Ishikawa (cell line): ENCODE measurements at regions not wholly inside any gene's neighbourhood (a gene's known extent, or its start where the extent isn't known, plus 50 kb on each side); places are given as distances from the start of the nearest gene placed in this dataset.

Experiments
- CEBPB ChIP-seq: IDR thresholded peaks from 2 replicates; pipeline ENCODE4 v1.6.1; 2012
- EP300 ChIP-seq: IDR thresholded peaks from 2 replicates; pipeline ENCODE4 v1.6.1; 2012; ENCODE audit warnings: borderline replicate concordance
- FOXM1 ChIP-seq: IDR thresholded peaks from 2 replicates; pipeline ENCODE4 v1.6.1; 2012; ENCODE audit warnings: low read depth, borderline replicate concordance
- NFIC ChIP-seq: IDR thresholded peaks from 2 replicates; pipeline ENCODE4 v1.6.1; 2012
- RAD21 ChIP-seq: IDR thresholded peaks from 2 replicates; pipeline ENCODE4 v1.6.1; 2012; ENCODE audit warnings: low read depth
- TAF1 ChIP-seq: IDR thresholded peaks from 2 replicates; pipeline ENCODE4 v1.6.1; 2012; ENCODE audit warnings: low read depth, mild to moderate bottlenecking
- TCF12 ChIP-seq: IDR thresholded peaks from 2 replicates; pipeline ENCODE4 v1.6.1; 2012; ENCODE audit warnings: low read depth
- USF1 ChIP-seq: IDR thresholded peaks from 2 replicates; pipeline ENCODE4 v1.6.1; 2012
- YY1 ChIP-seq: IDR thresholded peaks from 2 replicates; pipeline ENCODE4 v1.6.1; 2012; ENCODE audit warnings: low read depth
- TF ChIP-seq, protein P1 (sequence below): IDR thresholded peaks from 2 replicates; pipeline ENCODE4 v1.6.1; 2012
- TF ChIP-seq, protein P2 (sequence below): IDR thresholded peaks from 2 replicates; pipeline ENCODE4 v1.6.1; 2012; ENCODE audit warnings: low read depth, mild to moderate bottlenecking

DNA sequence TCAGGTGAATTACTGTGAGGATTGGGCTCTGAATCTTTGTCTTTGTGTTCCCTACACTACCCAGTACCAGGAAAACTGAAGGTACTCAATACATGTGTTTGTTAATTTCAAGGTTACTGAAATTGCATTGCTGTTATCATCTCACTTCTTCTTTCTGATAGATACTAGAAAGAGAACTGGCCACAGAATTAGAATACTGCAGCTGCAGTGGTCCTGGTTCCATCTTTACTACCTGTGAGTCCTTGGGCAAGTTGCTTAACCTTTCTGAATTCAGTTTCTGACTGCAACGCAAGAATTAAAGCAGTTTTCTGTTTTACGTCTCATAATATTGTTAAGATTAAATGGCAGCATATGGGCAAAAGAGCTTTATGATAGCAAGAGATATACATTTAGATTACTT lies 263.5 kb downstream of the LMO4 start:
- no peak for TF ChIP-seq TAF1
- no peak for TF ChIP-seq NFIC
- TF ChIP-seq, protein P1, sequence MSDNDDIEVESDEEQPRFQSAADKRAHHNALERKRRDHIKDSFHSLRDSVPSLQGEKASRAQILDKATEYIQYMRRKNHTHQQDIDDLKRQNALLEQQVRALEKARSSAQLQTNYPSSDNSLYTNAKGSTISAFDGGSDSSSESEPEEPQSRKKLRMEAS = no peak
- TF ChIP-seq EP300 = no peak
- no peak for TF ChIP-seq USF1
- TF ChIP-seq RAD21 = no peak
- TF ChIP-seq CEBPB = no peak
- no peak for TF ChIP-seq TCF12
- TF ChIP-seq, protein P2, sequence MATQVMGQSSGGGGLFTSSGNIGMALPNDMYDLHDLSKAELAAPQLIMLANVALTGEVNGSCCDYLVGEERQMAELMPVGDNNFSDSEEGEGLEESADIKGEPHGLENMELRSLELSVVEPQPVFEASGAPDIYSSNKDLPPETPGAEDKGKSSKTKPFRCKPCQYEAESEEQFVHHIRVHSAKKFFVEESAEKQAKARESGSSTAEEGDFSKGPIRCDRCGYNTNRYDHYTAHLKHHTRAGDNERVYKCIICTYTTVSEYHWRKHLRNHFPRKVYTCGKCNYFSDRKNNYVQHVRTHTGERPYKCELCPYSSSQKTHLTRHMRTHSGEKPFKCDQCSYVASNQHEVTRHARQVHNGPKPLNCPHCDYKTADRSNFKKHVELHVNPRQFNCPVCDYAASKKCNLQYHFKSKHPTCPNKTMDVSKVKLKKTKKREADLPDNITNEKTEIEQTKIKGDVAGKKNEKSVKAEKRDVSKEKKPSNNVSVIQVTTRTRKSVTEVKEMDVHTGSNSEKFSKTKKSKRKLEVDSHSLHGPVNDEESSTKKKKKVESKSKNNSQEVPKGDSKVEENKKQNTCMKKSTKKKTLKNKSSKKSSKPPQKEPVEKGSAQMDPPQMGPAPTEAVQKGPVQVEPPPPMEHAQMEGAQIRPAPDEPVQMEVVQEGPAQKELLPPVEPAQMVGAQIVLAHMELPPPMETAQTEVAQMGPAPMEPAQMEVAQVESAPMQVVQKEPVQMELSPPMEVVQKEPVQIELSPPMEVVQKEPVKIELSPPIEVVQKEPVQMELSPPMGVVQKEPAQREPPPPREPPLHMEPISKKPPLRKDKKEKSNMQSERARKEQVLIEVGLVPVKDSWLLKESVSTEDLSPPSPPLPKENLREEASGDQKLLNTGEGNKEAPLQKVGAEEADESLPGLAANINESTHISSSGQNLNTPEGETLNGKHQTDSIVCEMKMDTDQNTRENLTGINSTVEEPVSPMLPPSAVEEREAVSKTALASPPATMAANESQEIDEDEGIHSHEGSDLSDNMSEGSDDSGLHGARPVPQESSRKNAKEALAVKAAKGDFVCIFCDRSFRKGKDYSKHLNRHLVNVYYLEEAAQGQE = no peak
- TF ChIP-seq YY1 = no peak
- no peak for TF ChIP-seq FOXM1
